NCI-H345 (cell line): ENCODE measurements at regions not wholly inside any gene's neighbourhood (a gene's known extent, or its start where the extent isn't known, plus 50 kb on each side); places are given as distances from the start of the nearest gene placed in this dataset.

Experiments used
- DNase-seq: peaks from one replicate; lab custom pipeline; 2025; lab: John Stamatoyannopoulos, UW

- DNase-seq, result no peak
Measured at GRCh38 chr10:36373424-36374096, 731.5 kb upstream of the FZD8 start.

DNA sequence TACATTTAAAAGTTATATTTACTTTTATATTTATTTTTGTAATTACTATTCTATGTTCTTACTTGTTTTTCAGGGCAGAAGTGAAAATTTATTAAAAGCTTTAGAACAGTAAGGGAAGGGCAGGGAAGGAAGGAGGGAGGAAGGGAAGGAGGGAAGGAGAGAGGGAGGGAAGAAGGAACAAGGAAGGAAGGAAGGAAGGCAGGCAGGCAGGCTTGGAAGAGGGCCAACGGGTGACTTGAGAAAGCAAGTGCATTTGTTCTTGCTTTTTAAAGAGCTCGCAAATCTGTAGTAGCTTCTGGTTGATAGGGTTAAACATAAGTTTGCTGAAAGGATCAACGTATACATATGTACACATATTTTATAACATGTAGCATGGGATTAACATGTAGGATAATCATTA, 725.3 kb upstream of the FZD8 start:
- DNase-seq, result no peak

GRCh38 chr10:36366843-36367242, 724.7 kb upstream of the FZD8 start:
- DNase-seq, result no peak

- no peak for DNase-seq
Measured at GRCh38 chr10:36366065-36366464, 724.0 kb upstream of the FZD8 start.

DNA sequence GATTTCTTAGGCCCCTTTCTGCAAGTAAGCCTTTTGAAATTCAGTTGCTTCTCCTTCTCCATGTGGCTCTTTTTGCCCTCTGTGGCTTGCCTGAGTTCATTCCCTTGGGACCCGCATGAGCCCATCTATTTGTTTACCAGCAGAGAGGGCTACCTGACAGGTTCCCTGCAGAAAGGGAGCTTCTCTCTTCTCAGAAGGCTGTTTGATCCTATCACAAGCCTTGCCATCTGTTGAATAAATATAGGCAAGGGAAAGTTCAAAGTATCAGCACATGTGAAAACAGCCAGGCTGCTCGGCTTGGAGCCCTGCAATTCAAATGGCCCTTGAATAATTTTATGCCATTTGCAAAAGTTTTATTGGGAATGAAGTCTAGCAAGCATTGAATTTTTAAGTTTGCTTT, 720.2 kb upstream of the FZD8 start:
- peak; percentile 56 for DNase-seq

DNA sequence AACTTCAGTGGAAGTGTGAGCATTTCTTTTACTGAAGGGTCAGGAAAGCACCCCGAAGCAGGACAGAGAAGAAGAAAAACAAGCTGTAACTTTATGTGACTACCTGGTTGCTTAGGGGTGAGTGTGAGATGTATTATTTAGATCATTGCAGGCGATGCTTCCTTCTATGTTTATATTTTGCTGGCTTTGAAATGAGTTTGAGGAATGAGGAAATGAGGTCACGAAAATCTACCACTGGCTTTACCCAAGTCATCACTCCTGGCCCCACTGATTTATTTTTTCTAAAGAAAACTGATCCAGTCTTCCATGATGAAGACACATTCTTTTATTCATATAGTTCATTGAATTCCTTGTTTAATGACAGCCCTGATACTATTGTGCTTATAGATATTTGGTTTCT, 716.6 kb upstream of the FZD8 start:
- DNase-seq, result no peak

GRCh38 chr10:36354633-36355032, 712.5 kb upstream of the FZD8 start:
- DNase-seq, result no peak

DNA sequence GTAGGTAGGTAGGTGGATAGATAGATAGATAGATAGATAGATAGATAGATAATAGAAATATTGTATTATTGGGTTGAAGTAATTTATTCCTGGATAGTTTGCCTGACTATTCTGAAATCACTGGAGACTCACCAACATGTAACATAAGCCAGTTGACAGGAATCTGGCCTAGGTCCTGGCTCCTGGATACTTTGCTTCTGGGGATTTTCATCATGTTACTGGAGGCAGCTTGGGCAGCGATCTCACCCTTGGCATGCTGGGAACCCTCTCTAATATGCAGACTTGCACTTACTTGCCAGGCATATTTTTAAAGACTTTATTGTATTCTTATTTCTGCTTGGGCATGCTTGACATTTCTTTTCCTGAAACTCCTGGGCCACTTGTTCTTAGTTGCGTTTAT, 709.1 kb upstream of the FZD8 start:
- no peak for DNase-seq

GRCh38 chr10:36349445-36350078, 707.5 kb upstream of the FZD8 start:
- DNase-seq, result no peak

- no peak for DNase-seq
Measured at GRCh38 chr10:36345807-36346206, 703.7 kb upstream of the FZD8 start.

- DNase-seq, result no peak
Measured at GRCh38 chr10:36345175-36345533, 703.1 kb upstream of the FZD8 start.

DNA sequence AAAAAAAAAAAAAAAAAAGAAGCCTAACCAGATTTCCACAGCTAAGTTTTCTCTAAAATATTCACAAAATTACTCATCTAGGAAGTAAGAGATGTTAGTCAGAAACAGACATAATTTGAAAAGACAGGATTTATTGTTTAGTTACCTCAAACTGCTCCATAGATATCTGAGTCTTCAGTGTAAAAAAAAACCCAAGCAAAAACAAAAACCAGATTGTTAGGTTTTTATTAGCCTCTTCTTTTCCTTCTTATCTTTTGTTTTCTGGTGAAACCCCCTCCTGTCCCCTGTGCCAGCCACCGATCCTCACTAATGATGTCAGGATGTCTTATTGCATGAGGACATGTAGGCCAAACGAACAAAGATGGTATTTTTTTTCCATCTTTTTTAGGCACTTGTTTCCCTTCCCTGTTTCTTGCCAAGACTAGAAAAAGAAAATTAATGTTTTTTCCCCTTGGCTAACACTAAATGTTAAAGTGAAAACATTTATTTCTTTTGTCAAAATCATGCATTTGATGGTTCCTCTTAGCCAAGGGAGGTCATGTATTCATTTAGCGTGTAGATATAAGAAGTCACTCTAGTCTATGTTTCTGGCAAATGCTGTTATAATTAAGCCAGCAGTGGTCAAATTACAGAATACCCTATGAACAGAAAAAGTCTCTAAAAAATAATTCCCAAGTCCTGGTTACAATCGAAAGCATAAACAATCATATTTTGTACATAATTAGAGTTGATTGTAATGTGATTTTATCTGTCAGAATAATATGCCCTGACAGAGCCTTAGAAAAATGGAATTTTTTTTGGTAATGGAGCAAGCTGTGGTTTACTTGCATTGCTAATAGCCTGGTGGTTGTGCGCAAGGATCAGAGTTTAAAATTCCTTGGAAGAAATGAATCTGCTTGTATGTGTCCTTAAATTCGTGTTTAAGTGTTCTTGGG, 702.4 kb upstream of the FZD8 start:
- DNase-seq, result no peak

GRCh38 chr10:36342781-36343180, 700.7 kb upstream of the FZD8 start:
- no peak for DNase-seq

DNA sequence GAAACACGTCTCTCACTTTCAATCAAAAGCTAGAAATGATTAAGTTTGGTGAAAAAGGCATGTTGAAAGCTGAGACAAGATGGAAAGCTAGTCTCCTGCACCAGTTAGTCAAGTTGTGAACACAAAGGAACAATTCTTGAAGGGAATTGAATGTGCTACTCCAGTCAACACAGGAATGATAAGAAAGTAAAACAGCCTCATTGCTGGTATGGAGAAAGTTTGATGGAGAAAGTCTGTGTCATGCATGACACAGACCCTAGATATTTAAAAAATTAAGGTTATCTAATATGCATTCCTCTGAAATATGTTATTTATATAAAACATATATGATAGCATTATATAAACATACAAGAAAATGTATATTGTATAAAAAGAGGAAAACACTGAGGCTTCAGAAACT, 699.4 kb upstream of the FZD8 start:
- no peak for DNase-seq

- DNase-seq, result no peak
Measured at GRCh38 chr10:36336315-36336714, 694.2 kb upstream of the FZD8 start.

DNA sequence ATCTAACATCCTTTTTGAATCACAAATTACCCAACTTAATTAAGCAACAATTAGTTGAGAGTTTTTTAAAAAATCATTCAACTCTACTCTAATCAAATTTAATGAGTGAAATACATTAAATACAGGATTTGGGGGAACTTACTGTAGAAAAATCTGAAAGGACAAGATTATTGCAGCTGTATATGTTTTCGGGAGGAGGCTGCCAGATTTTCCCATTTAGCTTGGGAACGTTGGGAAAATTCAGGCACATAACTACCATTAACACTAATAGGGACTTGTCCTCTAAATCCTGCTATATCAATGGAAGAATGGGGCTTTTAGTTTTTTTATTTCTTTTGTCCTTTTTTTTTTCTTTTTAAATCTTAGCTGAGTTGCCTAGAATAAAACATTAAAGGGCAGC, 691.4 kb upstream of the FZD8 start:
- DNase-seq, result no peak

- peak; percentile 8 for DNase-seq
Measured at GRCh38 chr10:36332926-36333325, 690.8 kb upstream of the FZD8 start.

DNA sequence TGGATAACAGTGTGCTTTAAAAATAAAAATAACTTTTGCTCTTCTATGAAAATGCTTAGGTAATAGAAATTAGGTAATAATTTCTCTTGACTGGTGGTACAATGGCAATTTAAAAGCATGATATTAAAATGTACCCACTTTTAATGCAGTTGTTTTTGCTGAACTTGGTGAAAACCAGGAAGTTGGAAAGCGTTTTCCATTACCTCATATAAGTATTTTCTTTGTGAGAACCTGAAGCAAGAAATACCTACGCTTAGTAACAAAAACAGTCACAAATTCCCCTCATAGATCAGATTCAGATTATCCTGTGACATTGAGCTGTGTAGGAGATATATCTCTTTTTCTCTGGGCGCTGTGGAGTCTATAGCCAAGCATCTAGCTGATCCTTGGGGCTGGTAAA, 689.0 kb upstream of the FZD8 start:
- no peak for DNase-seq

DNA sequence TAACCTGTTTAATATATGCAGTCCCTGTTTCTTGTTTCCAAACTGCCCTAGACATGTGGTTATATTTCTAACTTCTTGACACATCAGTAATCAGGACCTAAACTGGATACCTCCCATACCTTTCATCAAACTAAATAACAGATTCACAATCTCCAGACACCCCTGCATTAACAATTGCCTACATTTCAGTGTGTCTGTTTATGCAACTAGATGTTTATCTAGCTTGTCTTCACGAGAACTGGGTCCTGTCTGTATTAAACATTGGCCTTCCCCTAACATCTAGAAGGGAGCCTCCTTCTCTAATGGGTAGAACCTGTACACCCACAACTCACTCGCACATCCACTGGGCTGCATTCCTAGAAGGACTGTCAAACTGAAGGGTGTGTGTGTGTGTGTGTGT, 683.7 kb upstream of the FZD8 start:
- no peak for DNase-seq

DNA sequence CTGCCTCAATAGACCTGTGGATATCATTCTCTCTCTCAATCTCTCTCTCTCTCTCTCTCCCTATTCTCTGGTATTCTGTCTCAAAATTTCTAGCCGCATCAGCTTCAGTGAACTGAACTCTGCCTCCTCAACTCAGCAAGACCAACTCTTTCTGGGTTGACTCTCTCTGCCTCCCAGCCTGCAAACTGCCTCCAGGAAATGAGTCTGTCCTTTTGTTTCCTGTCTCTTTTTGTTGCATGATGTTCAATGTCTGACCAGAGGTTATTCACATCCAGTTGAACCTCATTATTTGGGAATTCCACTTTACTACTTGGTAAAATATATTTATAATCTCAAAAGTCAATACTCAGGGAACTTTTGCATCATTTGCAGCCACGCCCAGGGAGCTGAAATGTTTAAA, 682.7 kb upstream of the FZD8 start:
- DNase-seq, result no peak

DNA sequence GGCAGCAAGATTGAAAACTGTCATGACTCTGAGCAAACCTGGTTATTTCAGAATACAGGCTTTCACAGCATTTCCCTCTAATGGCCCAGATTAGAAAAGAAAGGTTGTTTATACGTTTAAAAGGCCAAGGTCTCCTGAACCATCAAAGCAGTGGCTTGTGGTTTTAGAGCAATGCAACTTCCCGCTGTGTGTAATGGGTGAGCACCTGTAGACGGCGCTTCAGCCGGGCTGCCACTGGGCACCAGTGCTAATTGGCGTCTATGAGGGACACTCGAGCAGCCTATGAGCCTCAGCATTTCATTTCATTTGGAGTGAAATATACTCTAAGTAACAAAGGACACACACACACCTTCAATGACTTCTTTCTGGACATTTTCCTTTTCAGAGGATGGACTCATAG, 671.0 kb upstream of the FZD8 start:
- DNase-seq, result no peak

DNA sequence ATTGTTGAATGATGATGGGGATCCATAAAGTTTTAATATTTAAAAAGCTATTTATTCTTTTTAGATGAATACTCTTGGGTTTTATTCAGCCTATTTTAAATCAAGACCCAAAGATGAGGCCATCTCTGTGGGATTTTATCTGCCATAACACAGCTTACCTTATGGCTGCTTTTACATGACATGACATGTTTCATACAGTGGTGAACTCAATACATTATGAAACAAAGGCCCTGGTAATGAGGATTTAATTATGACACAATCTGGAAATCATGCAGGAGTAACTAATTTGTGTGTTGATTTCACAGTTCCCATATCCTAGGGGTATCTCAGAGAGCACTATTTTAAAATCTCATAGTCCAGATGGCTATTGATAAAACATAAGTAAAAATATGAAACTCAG, 661.8 kb upstream of the FZD8 start:
- DNase-seq, result no peak

DNA sequence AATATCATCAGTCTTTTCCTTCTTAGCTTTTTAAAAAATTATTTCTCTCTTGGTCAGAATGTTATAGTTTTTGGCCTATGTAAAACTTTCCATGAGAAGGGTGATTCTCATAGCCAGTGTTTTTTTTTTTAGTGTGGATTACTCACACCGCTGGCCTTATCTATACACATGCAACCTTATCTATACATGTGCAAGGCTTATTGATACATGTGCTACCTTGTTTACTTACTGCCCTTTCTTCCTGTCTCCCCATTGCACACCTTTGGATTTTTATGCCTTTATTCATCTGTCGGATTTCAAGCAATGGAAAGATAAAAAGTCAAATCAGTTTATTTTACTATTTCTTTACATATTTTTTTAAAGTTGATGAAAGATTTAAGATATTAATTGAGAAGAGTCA, 660.0 kb upstream of the FZD8 start:
- DNase-seq, result no peak
